Thymus (tissue), 11 donors: ENCODE measurements at regions not wholly inside any gene's neighbourhood (a gene's known extent, or its start where the extent isn't known, plus 50 kb on each side); places are given as distances from the start of the nearest gene placed in this dataset.
"Not testable (repeated sequence)": the region's sequence is repeated elsewhere in the genome, so short reads cannot be mapped to it uniquely, and the experiment has no call there.

Experiments used
- DNase-seq, 9 donors: peaks; one replicate each; pipeline ENCODE4 v3.0.0-alpha.2; 2013; ENCODE audit warnings: low spot score in 9 of 9, low read depth in 6 of 9, missing footprints in 1 of 9
- H3K27ac ChIP-seq, 2 donors: one replicate each; pipeline ENCODE4 v1.5.1; 2013; ENCODE audit warnings: control low read depth in 1 of 2, low read depth in 1 of 2, low read length in 1 of 2, mild to moderate bottlenecking in 1 of 2, moderate library complexity in 1 of 2
- H3K27me3 ChIP-seq, 2 donors: one replicate each; pipeline ENCODE4 v1.5.1; 2013; ENCODE audit warnings: low read length in 1 of 2; ENCODE audit not compliant: control insufficient read depth in 2 of 2, insufficient read depth in 1 of 2
- H3K36me3 ChIP-seq, 2 donors: one replicate each; pipeline ENCODE4 v1.5.1; 2013; ENCODE audit warnings: low read length in 1 of 2, mild to moderate bottlenecking in 1 of 2, moderate library complexity in 1 of 2; ENCODE audit not compliant: control insufficient read depth in 2 of 2, insufficient read depth in 2 of 2
- H3K4me1 ChIP-seq, 2 donors: one replicate each; pipeline ENCODE4 v1.5.1; 2013; ENCODE audit warnings: low read length in 2 of 2; ENCODE audit not compliant: control insufficient read depth in 2 of 2, insufficient read depth in 2 of 2
- H3K4me3 ChIP-seq, 2 donors: one replicate each; pipeline ENCODE4 v1.5.1; 2013; ENCODE audit warnings: low read length in 2 of 2, control low read depth in 1 of 2, mild to moderate bottlenecking in 1 of 2
- H3K9me3 ChIP-seq, 2 donors: one replicate each; pipeline ENCODE4 v1.5.1; 2013; ENCODE audit warnings: low read length in 1 of 2, mild to moderate bottlenecking in 1 of 2; ENCODE audit not compliant: control insufficient read depth in 2 of 2, insufficient read depth in 1 of 2
- WGBS: extraction: QIAGEN DNeasy Blood & Tissue Kit; methylation state at CpG from one replicate; pipeline ENCODE4 v1.1.7; 2013; 5-methylcytosine and 5-hydroxymethylcytosine counted together
- donor health status: healthy.

DNA sequence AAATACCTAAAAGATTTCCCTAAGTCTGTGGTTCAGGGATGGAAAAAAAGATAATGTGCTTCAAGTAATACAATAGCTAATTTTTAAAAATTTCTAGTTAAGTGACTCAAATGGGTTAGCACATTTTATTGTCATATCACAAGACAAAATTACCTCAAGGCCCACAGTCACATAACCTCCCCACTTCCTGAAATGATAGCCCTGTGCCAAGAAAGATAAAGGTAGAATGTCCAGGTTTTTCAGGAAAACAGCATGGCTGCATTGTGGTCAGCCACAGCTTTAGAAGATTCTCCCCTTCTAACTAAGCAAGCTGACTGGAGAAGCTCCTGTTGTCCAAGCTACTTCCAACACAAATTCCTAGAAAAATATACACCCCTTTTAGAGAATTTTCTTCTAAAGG lies 127.1 kb upstream of the SLC35G4 start:
- Histone ChIP-seq H3K4me3 (no peak overlapping the region), H3K4me1 (peaks cover 0 to 10% of the 10 kb centered on the region in 2 donors), H3K36me3 (no peaks in the 10 kb centered on the region), H3K27me3 (no peaks in the 10 kb centered on the region), H3K27ac (no peak overlapping the region), H3K9me3 (no peaks in the 10 kb centered on the region)
- no peak for DNase-seq

DNA sequence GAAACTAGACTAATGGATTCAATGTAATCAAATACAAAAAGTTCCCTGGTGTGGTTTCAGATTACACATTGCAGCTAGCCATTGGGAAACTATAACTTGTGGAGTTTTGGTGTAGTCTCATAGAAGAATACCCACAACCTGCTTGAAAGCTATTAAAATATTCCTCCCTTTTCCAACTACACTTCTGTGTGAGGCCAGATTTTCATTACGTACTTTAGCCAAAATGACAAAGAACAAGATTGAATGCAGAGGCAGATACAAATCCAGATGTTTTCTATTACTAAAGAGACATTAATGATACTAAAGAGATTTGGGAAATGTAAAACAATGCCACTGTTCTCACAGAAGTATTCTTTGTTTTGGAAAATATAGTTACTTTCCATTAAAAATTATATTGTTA lies 128.7 kb upstream of the SLC35G4 start:
- no peak for DNase-seq
- H3K27me3 ChIP-seq = no peaks in the 10 kb centered on the region
- whole genome bisulfite sequencing = 99% methylated on average over 1 of the region's 1 CpG
- peaks cover 0 to 10% of the 10 kb centered on the region in 2 donors for H3K4me1 ChIP-seq
- no peaks in the 10 kb centered on the region for H3K9me3 ChIP-seq
- no peak overlapping the region for H3K27ac ChIP-seq
- H3K4me3 ChIP-seq = no peak overlapping the region
- H3K36me3 ChIP-seq = no peaks in the 10 kb centered on the region

DNA sequence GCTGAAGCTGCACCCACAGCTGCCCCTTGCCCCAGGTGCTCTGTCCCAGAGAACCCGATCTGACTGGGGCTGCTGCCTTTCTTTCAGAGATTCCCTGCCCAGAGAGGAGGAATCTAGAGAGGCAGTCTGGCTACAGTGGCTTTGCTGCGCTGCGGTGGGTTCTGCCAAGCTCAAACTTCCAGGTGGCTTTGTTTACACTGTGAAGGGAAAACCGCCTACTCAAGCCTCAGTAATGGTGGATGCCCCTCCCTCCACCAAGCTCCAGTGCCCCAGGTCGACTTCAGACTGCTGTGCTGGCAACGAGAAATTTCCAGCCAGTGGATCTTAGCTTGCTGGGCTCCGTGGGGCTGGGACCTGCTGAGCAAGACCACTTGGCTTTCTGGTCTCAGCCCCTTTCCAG lies 130.4 kb upstream of the SLC35G4 start:
- not testable (repeated sequence) for H3K4me3 ChIP-seq, H3K4me1 ChIP-seq, DNase-seq, H3K27ac ChIP-seq, H3K36me3 ChIP-seq, H3K9me3 ChIP-seq, H3K27me3 ChIP-seq
- 76% methylated on average over 7 of the region's 7 CpGs for WGBS

DNA sequence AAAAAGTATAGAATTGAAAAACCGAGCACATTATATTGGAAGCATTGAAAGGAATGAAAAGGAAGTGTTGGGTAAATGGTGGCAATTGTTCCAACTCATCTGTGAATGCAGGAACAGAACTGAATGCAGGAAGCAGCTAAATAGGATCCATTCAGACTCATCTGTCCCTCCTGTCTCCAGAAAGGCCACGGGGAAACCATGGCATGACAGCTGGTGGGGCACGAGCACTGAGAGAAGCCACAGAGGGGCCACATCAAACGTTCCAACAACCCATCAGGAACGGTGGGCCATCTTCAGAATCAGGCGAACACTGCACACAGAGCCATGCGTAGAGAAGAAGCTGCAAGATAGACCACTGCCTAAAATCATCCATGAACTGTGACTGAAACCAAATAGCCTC lies 138.5 kb upstream of the SLC35G4 start:
- Histone ChIP-seq H3K27ac (no peak overlapping the region), H3K27me3 (no peaks in the 10 kb centered on the region), H3K36me3 (no peaks in the 10 kb centered on the region), H3K4me1 (peaks cover 0 to 3% of the 10 kb centered on the region in 2 donors), H3K9me3 (no peaks in the 10 kb centered on the region), H3K4me3 (no peak overlapping the region)
- peak in 1 of 9 donors; percentile 21 for DNase-seq
- WGBS = 30% methylated on average over 7 of the region's 7 CpGs

DNA sequence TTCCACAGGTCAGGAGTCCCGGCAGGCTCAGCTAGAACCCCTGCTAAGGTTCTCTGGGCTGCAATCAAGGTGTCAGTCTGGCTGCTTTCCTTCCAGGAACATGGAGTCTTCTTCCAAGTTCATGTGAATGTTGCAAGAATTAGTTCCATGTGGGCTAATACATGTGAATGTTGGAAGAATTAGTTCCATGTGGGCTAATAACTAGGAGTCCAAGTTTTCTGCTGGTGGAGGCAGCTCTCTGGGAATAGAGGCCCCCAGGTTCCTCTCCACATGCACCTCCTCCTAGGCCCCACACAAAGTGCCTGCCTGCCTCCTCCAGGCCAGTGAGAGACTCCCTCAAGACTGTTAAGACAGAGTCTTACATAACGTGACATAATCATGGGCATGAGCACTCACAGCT lies 140.8 kb upstream of the SLC35G4 start:
- WGBS = 95% methylated on average over 2 of the region's 2 CpGs
- DNase-seq = no peak
- H3K4me3 ChIP-seq = no peak overlapping the region
- no peak overlapping the region for H3K27ac ChIP-seq
- no peaks in the 10 kb centered on the region for H3K27me3 ChIP-seq
- no peaks in the 10 kb centered on the region for H3K36me3 ChIP-seq
- H3K4me1 ChIP-seq = peaks cover 0 to 3% of the 10 kb centered on the region in 2 donors
- H3K9me3 ChIP-seq = no peaks in the 10 kb centered on the region

DNA sequence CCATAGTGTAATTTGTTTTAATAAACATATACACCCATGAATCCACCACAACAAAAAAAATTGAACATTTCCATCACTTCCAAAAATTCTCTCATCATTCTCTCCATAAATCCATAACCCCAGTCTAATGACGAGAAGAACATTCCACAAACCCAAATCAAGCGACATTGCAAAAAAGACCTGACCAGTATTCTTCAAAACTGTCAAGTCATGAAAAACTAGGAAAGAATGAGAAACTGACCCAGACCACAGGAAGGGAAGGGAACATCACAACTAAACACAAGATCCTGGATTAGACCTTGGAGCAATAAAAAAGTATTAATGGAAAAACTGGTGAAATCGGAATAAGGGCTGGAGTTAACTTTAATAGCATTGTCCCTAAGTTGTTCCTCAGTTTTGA lies 141.3 kb upstream of the SLC35G4 start:
- H3K27ac ChIP-seq = no peak overlapping the region
- no peaks in the 10 kb centered on the region for H3K9me3 ChIP-seq
- DNase-seq = no peak
- H3K36me3 ChIP-seq = no peaks in the 10 kb centered on the region
- H3K4me1 ChIP-seq = peaks cover 0 to 3% of the 10 kb centered on the region in 2 donors
- no peak overlapping the region for H3K4me3 ChIP-seq
- WGBS = 98% methylated on average over 3 of the region's 3 CpGs
- no peaks in the 10 kb centered on the region for H3K27me3 ChIP-seq

DNA sequence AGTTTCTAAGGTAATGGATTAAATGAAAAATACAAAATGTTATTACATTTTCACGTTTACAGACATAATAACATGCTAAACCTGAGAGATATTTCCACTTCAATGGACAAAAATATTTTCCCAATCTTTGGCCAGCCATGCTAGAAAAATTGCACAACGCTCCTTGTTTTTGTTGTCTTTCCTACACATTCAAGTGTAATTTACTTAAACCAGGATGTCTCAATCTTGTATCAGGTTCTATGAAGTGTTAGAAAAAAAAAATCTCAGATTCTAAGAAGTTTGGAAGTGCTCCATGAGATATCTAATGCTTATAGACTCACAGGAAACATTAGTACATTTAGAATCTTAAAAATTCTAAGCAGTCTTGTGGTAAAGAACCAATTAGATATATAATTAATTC lies 141.8 kb upstream of the SLC35G4 start:
- Histone ChIP-seq H3K27ac (no peak overlapping the region), H3K4me1 (peaks cover 0 to 3% of the 10 kb centered on the region in 2 donors), H3K4me3 (no peak overlapping the region), H3K27me3 (no peaks in the 10 kb centered on the region), H3K36me3 (no peaks in the 10 kb centered on the region), H3K9me3 (no peaks in the 10 kb centered on the region)
- no peak for DNase-seq
- 96% methylated on average over 2 of the region's 2 CpGs for WGBS

DNA sequence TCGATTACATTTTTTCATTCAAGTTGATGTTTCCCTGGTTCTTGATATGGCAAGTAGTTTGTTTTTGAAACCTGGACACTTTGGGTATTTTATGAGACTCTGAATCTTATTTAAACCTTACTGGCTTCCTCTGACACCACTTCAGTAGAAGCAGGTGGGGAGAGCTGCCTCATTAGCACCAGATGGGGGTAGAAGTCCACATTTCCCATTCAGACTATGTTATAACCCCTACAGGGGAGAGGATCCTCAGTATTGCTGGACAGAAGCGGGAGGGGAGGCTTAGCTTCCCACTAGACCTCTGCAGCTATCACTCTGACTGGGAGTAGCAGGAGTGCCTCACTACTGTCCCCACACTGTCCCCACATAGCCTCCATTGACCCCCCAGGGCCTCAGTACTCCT lies 145.3 kb upstream of the SLC35G4 start:
- Histone ChIP-seq H3K4me1 (no peaks in the 10 kb centered on the region), H3K27ac (no peak overlapping the region), H3K36me3 (no peaks in the 10 kb centered on the region), H3K4me3 (no peak overlapping the region), H3K27me3 (no peaks in the 10 kb centered on the region), H3K9me3 (no peaks in the 10 kb centered on the region)
- WGBS = 97% methylated on average over 2 of the region's 2 CpGs
- DNase-seq = no peak

DNA sequence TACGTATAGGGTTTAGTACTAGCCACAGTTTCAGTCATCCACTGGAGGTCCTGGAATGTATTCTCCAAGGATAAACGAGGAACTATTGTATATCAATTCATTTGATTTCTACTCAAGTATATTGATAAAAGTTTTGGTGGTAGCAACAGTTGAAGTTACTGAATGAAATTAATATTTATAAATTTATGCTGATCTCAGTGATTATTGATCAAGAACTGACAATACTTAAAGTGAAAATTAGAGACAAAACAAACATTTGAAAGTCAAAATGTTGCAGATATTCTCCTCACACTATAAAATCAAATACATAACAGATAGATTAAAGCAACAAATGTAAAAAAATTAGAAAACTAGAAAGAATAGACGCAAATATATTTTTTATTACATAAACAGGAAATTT lies 150.9 kb upstream of the SLC35G4 start:
- 98% methylated on average over 3 of the region's 3 CpGs for WGBS
- Histone ChIP-seq H3K27ac (no peak overlapping the region), H3K9me3 (no peaks in the 10 kb centered on the region), H3K4me1 (no peaks in the 10 kb centered on the region), H3K4me3 (no peak overlapping the region), H3K27me3 (no peaks in the 10 kb centered on the region), H3K36me3 (no peaks in the 10 kb centered on the region)
- no peak for DNase-seq

DNA sequence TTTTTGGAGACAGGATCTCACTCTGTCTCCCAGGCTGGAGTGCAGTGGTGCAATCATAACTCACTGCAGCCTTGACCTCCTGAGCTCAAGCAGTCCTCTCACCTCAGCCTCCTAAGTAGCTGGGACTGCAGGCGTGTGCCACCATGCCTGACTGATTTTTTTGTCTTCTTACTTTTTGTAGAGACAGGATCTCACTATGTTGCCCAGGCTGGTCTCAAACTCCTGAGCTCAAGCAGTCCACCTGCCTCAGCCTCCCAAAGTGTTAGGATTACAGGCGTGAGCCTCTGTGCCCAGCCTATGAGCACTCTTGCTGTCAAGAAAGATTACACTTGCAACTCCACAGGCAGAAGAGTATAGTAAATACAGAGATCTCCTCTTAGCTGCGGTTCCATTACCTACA lies 151.5 kb upstream of the SLC35G4 start:
- 97% methylated on average over 3 of the region's 3 CpGs for WGBS
- H3K4me3 ChIP-seq, H3K27ac ChIP-seq, H3K36me3 ChIP-seq, H3K9me3 ChIP-seq, H3K4me1 ChIP-seq, DNase-seq, H3K27me3 ChIP-seq: not testable (repeated sequence)
